ENCODE measurements at regions not wholly inside any gene's neighbourhood (a gene's known extent, or its start where the extent isn't known, plus 50 kb on each side); places are given as distances from the start of the nearest gene placed in this dataset.

DNA sequence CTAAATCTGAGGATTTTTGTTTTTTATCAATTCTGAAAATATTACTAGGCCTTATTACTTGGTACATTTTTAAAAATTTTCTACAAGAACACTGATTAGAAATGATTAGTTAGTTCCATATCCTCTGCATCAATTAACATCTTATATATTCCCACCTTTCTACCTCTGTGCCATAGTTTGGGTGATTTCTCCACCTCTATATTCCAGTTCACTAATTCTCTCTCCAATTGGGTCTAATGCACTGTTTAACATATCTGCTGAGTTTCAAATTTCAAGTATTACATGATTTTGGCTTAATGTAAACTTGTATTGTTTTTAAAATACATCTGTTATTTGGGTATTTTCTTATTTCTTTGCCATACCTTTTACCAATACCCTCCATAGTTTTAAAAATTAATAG lies 705.7 kb upstream of the SALL3 start:
- TF ChIP-seq, protein P1, sequence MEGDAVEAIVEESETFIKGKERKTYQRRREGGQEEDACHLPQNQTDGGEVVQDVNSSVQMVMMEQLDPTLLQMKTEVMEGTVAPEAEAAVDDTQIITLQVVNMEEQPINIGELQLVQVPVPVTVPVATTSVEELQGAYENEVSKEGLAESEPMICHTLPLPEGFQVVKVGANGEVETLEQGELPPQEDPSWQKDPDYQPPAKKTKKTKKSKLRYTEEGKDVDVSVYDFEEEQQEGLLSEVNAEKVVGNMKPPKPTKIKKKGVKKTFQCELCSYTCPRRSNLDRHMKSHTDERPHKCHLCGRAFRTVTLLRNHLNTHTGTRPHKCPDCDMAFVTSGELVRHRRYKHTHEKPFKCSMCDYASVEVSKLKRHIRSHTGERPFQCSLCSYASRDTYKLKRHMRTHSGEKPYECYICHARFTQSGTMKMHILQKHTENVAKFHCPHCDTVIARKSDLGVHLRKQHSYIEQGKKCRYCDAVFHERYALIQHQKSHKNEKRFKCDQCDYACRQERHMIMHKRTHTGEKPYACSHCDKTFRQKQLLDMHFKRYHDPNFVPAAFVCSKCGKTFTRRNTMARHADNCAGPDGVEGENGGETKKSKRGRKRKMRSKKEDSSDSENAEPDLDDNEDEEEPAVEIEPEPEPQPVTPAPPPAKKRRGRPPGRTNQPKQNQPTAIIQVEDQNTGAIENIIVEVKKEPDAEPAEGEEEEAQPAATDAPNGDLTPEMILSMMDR (conservative IDR thresholded peaks at IDR 0.05; ENCODE audit: low read length), result no peak
- TF ChIP-seq EZH2phosphoT487 (IDR thresholded peaks at IDR 0.05; ENCODE audit: borderline replicate concordance, low read depth, low read length), result no peak
